ENCODE measurements at regions not wholly inside any gene's neighbourhood (a gene's known extent, or its start where the extent isn't known, plus 50 kb on each side); places are given as distances from the start of the nearest gene placed in this dataset.
"Not testable (repeated sequence)": the region's sequence is repeated elsewhere in the genome, so short reads cannot be mapped to it uniquely, and the experiment has no call there.

DNA sequence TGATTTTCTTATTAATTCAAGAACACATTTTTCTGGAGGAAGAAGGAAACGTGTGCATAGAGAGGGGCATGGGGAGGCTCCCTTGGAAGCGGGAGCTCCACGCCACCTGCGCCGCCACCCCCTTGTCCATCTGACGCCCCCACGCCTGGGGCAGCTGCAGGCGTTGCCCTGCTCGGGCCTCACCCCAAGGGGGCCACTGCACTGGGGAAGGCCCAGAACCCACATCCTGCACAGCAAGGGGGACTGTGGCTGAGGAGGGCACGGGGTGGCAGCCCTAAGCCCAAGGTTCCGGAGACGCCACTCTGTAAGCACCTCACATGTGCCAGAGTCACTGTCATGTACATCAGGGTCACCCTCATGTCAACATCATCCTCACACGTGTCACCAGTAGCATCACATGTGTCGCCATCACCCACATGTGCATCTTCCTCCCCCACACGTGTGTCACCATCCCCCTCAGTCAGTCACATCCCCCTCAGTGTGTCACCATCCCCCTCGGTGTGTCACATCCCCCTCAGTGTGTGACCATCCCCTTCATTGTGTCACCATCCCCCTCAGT is 486.7 kb upstream of the SALL3 start:
- Histone ChIP-seq H3K36me3 (ENCODE audit: control insufficient read depth, insufficient read depth, low read length) (no peaks in the 10 kb centered on the region), H3K4me3 (ENCODE audit: low read length) (no peak overlapping the region), H3K4me1 (ENCODE audit: control insufficient read depth, insufficient read depth, low read length) (no peaks in the 10 kb centered on the region), H3K27me3 (ENCODE audit: control insufficient read depth, insufficient read depth, low read length) (no peaks in the 10 kb centered on the region), H3K9me3 (ENCODE audit: control insufficient read depth, insufficient read depth, low read length) (no peaks in the 10 kb centered on the region), H3K27ac (ENCODE audit: low read length) (no peak overlapping the region)
- WGBS (ENCODE audit: insufficient coverage, insufficient read length) = no CpG with 5 or more reads among the region's 16 CpGs
- no peak for DNase-seq (ENCODE audit: low read depth, low spot score)

DNA sequence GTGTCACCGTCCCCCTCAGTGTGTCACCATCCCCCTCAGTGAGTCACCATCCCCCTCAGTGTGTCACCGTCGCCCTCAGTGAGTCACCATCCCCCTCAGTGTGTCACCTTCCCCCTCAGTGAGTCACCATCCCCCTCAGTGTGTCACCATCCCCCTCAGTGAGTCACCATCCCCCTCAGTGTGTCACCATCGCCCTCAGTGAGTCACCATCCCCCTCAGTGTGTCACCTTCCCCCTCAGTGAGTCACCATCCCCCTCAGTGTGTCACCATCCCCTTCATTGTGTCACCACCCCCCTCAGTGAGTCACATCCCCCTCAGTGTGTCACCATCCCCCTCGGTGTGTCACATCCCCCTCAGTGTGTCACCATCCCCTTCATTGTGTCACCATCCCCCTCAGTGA is 486.1 kb upstream of the SALL3 start:
- not testable (repeated sequence) for DNase-seq (ENCODE audit: low read depth, low spot score); H3K4me1 ChIP-seq (ENCODE audit: control insufficient read depth, insufficient read depth, low read length); H3K27me3 ChIP-seq (ENCODE audit: control insufficient read depth, insufficient read depth, low read length); H3K9me3 ChIP-seq (ENCODE audit: control insufficient read depth, insufficient read depth, low read length); H3K4me3 ChIP-seq (ENCODE audit: low read length); H3K36me3 ChIP-seq (ENCODE audit: control insufficient read depth, insufficient read depth, low read length); H3K27ac ChIP-seq (ENCODE audit: low read length)
- WGBS (ENCODE audit: insufficient coverage, insufficient read length) = no CpG with 5 or more reads among the region's 5 CpGs

DNA sequence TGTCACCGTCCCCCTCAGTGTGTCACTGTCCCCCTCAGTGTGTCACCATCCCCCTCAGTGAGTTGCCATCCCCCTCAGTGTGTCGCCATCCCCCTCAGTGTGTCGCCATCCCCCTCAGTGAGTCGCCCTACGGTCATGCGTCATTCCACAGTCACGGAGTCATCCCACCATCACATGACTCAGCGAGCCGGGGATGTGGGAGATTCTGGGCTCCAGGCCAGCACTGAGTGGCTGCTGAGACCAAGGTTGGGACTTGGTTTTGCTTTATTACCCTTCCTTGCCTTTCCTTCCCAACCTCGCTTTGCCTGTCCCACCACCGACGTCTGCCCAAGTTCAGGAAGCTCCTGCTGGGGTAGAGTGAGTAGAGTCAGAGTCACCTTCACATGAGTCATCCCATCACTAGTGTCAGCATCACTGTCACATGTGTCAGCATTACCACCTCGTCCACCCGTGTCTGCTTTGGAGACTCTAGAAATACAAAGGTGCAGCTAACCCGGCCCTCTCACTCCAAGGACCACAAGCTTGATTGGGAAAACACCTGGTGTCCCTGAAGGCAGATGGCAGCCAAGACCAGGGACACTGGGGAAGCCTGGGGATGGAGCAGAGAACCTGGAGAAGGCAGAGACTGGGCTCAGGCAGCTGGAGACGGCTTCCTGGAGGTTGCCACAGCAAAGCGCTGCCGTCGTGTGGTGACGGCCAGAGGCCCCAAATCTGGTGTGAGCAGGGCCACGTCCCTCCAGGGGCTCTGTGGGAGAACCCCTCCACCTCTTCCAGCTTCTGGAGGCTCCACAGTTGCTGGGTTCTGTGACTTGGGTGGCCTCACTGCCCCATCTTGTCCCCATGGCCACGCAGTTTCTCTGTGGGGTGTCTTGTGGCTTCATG is 485.2 kb upstream of the SALL3 start:
- DNase-seq (ENCODE audit: low read depth, low spot score) = no peak
- Histone ChIP-seq H3K9me3 (ENCODE audit: control insufficient read depth, insufficient read depth, low read length) (no peaks in the 10 kb centered on the region), H3K27ac (ENCODE audit: low read length) (no peak overlapping the region), H3K36me3 (ENCODE audit: control insufficient read depth, insufficient read depth, low read length) (no peaks in the 10 kb centered on the region), H3K27me3 (ENCODE audit: control insufficient read depth, insufficient read depth, low read length) (no peaks in the 10 kb centered on the region), H3K4me3 (ENCODE audit: low read length) (no peak overlapping the region), H3K4me1 (ENCODE audit: control insufficient read depth, insufficient read depth, low read length) (no peaks in the 10 kb centered on the region)
- no CpG with 5 or more reads among the region's 22 CpGs for WGBS (ENCODE audit: insufficient coverage, insufficient read length)

DNA sequence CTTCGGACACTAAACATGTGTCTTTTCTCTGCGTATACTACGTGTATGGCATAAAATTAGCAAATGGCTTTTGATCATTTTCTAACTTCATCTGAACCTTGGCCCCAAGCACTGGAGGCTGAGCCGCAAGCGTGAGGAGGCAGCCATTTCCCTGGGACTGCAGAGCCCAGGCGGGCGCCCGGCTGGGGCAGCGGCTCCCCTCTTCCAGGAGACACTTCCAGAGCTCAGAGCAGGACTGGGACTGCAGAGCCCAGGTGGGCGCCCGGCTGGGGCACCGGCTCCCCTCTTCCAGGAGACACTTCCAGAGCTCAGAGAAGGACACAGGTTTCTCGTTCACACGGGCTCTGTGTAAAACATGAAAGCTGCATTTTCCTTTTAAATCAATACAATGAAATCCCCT is 484.1 kb upstream of the SALL3 start:
- WGBS (ENCODE audit: insufficient coverage, insufficient read length) = no CpG with 5 or more reads among the region's 14 CpGs

DNA sequence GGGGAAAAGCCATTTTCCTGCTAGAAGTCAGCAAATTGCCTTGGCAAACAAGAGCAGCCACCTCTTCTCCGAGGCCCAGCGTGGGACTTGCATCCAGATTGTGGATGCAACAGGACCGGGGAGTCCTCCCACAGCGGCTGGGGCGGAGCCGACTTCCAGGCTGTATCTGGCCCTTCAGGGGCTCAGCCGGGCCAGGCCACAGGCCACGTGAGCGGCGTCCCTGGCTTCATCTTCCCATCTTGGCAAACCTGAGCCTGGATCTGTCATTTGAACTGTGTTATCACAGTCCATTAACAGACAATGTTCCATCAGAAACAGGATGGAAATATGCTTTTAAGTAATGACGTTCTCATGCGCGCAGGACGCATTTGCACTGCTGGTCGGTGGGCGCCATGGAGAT is 483.5 kb upstream of the SALL3 start:
- no peaks in the 10 kb centered on the region for H3K4me1 ChIP-seq (ENCODE audit: control insufficient read depth, insufficient read depth, low read length)
- H3K27ac ChIP-seq (ENCODE audit: low read length) = no peak overlapping the region
- H3K9me3 ChIP-seq (ENCODE audit: control insufficient read depth, insufficient read depth, low read length) = no peaks in the 10 kb centered on the region
- WGBS (ENCODE audit: insufficient coverage, insufficient read length) = no CpG with 5 or more reads among the region's 16 CpGs
- DNase-seq (ENCODE audit: low read depth, low spot score) = no peak
- no peak overlapping the region for H3K4me3 ChIP-seq (ENCODE audit: low read length)
- no peaks in the 10 kb centered on the region for H3K27me3 ChIP-seq (ENCODE audit: control insufficient read depth, insufficient read depth, low read length)
- no peaks in the 10 kb centered on the region for H3K36me3 ChIP-seq (ENCODE audit: control insufficient read depth, insufficient read depth, low read length)

More for the DNA sequence above, 484.1 kb upstream of the SALL3 start:
- no peak for DNase-seq (ENCODE audit: low read depth, low spot score)
- H3K4me1 ChIP-seq (ENCODE audit: control insufficient read depth, insufficient read depth, low read length) = no peaks in the 10 kb centered on the region
- H3K27me3 ChIP-seq (ENCODE audit: control insufficient read depth, insufficient read depth, low read length) = no peaks in the 10 kb centered on the region
- H3K36me3 ChIP-seq (ENCODE audit: control insufficient read depth, insufficient read depth, low read length) = no peaks in the 10 kb centered on the region
- H3K4me3 ChIP-seq (ENCODE audit: low read length) = no peak overlapping the region
- H3K27ac ChIP-seq (ENCODE audit: low read length) = no peak overlapping the region
- H3K9me3 ChIP-seq (ENCODE audit: control insufficient read depth, insufficient read depth, low read length) = no peaks in the 10 kb centered on the region

DNA sequence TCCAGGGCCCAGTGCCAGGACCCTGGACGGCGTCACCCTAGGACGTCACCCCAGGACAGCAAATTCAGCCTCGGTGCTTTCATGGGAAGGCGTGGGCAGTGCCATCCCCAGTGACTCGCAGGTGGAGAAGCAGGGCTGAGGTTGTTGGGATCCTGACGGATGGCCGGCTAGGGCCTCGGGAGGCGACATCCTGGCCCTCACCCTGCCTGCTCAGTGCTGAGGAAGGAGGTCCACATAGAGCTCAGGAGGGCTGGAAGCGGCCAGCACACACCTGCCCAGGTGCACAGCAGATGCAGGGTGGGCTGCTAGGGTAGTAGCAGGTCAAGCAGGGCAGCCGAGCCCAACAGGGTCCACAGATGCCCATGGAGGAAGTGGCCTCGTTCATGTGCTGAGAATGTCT is 482.0 kb upstream of the SALL3 start:
- Histone ChIP-seq H3K27me3 (ENCODE audit: control insufficient read depth, insufficient read depth, low read length) (no peaks in the 10 kb centered on the region), H3K27ac (ENCODE audit: low read length) (no peak overlapping the region), H3K36me3 (ENCODE audit: control insufficient read depth, insufficient read depth, low read length) (no peaks in the 10 kb centered on the region), H3K4me1 (ENCODE audit: control insufficient read depth, insufficient read depth, low read length) (no peaks in the 10 kb centered on the region), H3K4me3 (ENCODE audit: low read length) (no peak overlapping the region), H3K9me3 (ENCODE audit: control insufficient read depth, insufficient read depth, low read length) (no peaks in the 10 kb centered on the region)
- no CpG with 5 or more reads among the region's 13 CpGs for WGBS (ENCODE audit: insufficient coverage, insufficient read length)
- no peak for DNase-seq (ENCODE audit: low read depth, low spot score)

DNA sequence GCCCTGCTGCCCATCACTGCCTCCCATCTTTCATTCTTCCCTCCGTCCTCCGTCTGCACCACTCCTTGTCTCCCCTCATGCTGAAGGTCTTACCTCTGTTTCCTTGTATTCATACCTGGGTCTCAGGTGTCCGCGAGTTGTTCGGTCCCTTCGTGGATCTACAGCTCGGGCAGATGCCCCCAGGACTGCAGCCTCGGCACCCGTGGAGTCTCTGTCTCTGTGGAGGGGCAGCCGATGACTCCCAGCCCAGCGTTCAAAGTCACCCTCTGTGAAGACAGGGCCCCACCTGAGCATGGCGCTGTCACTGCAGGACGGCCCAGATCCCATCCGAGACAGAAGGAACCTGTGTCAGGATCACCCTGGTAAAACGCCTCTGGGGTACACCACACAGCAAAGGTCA is 480.0 kb upstream of the SALL3 start:
- Histone ChIP-seq H3K4me1 (ENCODE audit: control insufficient read depth, insufficient read depth, low read length) (no peaks in the 10 kb centered on the region), H3K27me3 (ENCODE audit: control insufficient read depth, insufficient read depth, low read length) (no peaks in the 10 kb centered on the region), H3K36me3 (ENCODE audit: control insufficient read depth, insufficient read depth, low read length) (no peaks in the 10 kb centered on the region), H3K9me3 (ENCODE audit: control insufficient read depth, insufficient read depth, low read length) (no peaks in the 10 kb centered on the region), H3K4me3 (ENCODE audit: low read length) (no peak overlapping the region), H3K27ac (ENCODE audit: low read length) (no peak overlapping the region)
- DNase-seq (ENCODE audit: low read depth, low spot score) = no peak
- WGBS (ENCODE audit: insufficient coverage, insufficient read length) = no CpG with 5 or more reads among the region's 15 CpGs

DNA sequence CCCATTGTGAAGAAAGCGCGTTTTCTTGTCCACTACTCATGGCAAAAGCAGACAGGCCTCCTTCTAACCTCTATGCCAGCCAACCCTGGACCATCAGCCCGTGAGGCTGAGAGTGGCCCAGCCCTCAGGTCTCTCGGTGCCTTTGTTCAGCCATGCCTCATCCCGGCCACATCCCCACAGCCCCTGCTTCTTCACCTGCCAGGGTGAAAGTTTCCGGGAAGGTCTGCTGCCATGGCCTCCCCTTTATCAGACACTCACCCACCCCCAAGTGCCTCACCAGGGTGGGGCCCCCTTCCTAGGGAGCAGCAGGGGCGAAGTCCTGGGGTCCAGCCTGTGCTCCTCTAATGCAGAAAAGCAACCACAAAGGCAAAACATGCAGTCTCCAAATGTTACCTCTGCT is 478.4 kb upstream of the SALL3 start:
- Histone ChIP-seq H3K4me1 (ENCODE audit: control insufficient read depth, insufficient read depth, low read length) (peaks cover 2% of the 10 kb centered on the region; the same call in 1 of the 2 replicates), H3K4me3 (ENCODE audit: low read length) (no peak overlapping the region), H3K36me3 (ENCODE audit: control insufficient read depth, insufficient read depth, low read length) (no peaks in the 10 kb centered on the region), H3K27me3 (ENCODE audit: control insufficient read depth, insufficient read depth, low read length) (no peaks in the 10 kb centered on the region), H3K9me3 (ENCODE audit: control insufficient read depth, insufficient read depth, low read length) (no peaks in the 10 kb centered on the region), H3K27ac (ENCODE audit: low read length) (no peak overlapping the region)
- DNase-seq (ENCODE audit: low read depth, low spot score) = no peak
- no CpG with 5 or more reads among the region's 7 CpGs for WGBS (ENCODE audit: insufficient coverage, insufficient read length)

DNA sequence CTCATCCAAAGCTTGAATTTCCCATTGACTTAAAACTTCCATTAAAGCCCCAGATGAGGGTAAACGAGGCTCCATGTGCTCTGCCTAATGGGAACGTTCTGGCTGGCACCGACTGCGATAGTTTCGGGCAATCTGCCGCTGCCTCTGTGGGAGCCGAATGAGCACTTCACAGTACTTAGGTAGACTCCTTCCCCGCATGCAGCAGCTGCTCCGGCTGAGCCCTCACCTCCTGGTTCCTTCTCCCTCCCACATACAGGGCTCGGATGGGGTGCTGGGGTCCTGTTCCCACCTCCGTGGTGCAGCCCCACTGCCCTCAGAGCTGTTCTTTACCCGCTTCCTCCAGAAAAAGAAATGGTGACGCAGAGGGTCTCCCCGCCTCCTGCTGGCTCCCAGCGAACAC is 476.5 kb upstream of the SALL3 start:
- peaks cover 2% of the 10 kb centered on the region; the same call in 1 of the 2 replicates for H3K4me1 ChIP-seq (ENCODE audit: control insufficient read depth, insufficient read depth, low read length)
- no peaks in the 10 kb centered on the region for H3K27me3 ChIP-seq (ENCODE audit: control insufficient read depth, insufficient read depth, low read length)
- DNase-seq (ENCODE audit: low read depth, low spot score) = no peak
- H3K36me3 ChIP-seq (ENCODE audit: control insufficient read depth, insufficient read depth, low read length) = no peaks in the 10 kb centered on the region
- H3K9me3 ChIP-seq (ENCODE audit: control insufficient read depth, insufficient read depth, low read length) = no peaks in the 10 kb centered on the region
- no peak overlapping the region for H3K4me3 ChIP-seq (ENCODE audit: low read length)
- H3K27ac ChIP-seq (ENCODE audit: low read length) = no peak overlapping the region
- WGBS (ENCODE audit: insufficient coverage, insufficient read length) = no CpG with 5 or more reads among the region's 15 CpGs

DNA sequence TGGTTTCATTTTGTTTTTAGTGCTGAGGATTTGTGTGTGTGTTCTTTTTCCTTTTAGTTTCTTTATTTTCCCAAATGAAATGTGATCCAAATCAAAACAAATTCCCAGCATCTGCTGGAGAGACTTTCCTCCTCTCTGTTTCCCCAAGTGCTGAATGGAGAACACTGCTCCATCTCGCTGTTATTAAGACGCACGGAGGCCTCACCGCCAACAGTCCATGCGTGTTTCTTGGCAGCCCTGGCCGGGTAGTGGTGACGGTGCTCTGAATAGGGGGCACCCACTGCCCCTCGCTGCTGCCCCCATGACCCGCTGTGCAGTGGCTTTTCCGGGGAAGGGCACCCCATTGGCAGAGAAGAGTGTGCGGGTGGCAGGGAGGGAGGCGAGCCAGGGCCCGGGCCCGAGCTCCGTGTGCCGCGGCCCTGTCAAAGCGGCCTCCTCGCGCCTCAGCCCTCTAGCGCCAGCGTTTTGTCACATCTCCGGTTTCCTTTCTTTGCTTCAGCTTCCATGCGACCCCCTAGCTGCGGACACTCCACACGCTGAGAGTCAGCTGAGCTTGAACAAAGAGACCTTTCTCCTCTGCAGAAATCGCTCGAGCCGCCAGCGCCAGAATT is 473.7 kb upstream of the SALL3 start:
- no CpG with 5 or more reads among the region's 30 CpGs for WGBS (ENCODE audit: insufficient coverage, insufficient read length)
- H3K27ac ChIP-seq (ENCODE audit: low read length) = no peak overlapping the region
- H3K27me3 ChIP-seq (ENCODE audit: control insufficient read depth, insufficient read depth, low read length) = no peaks in the 10 kb centered on the region
- peak; percentile 47 for DNase-seq (ENCODE audit: low read depth, low spot score)
- no peak overlapping the region for H3K4me3 ChIP-seq (ENCODE audit: low read length)
- no peaks in the 10 kb centered on the region for H3K36me3 ChIP-seq (ENCODE audit: control insufficient read depth, insufficient read depth, low read length)
- peaks cover 2% of the 10 kb centered on the region; the same call in 1 of the 2 replicates for H3K4me1 ChIP-seq (ENCODE audit: control insufficient read depth, insufficient read depth, low read length)
- H3K9me3 ChIP-seq (ENCODE audit: control insufficient read depth, insufficient read depth, low read length) = no peaks in the 10 kb centered on the region
